WTC11 (cell line): ENCODE measurements at regions not wholly inside any gene's neighbourhood (a gene's known extent, or its start where the extent isn't known, plus 50 kb on each side); places are given as distances from the start of the nearest gene placed in this dataset.

Experiments used
- CDX4 ChIP-seq: fragments of 250-450 bp; sonication (Bioruptor Pico); IDR thresholded peaks from 2 replicates; pipeline ENCODE4 v1.9.0; 2021; ENCODE audit warnings: moderate library complexity, mild to moderate bottlenecking, inconsistent platforms, borderline replicate concordance
- E2F1 ChIP-seq: sonication (generic); formaldehyde crosslinking; IDR thresholded peaks from 2 replicates; pipeline ENCODE4 v1.8.0; 2022; ENCODE audit warnings: mild to moderate bottlenecking, missing genetic modification reagents
- E2F5 ChIP-seq: sonication (generic); formaldehyde crosslinking; IDR thresholded peaks from 2 replicates; pipeline ENCODE4 v1.8.1; 2022; ENCODE audit warnings: mild to moderate bottlenecking, moderate library complexity, missing genetic modification reagents
- ETV6 ChIP-seq: sonication (generic); formaldehyde crosslinking; IDR thresholded peaks from 2 replicates; pipeline ENCODE4 v1.8.1; 2022; ENCODE audit warnings: mild to moderate bottlenecking, missing genetic modification reagents
- KAT7 ChIP-seq: sonication (generic); formaldehyde crosslinking; IDR thresholded peaks from 2 replicates; pipeline ENCODE4 v1.8.1; 2023; ENCODE audit warnings: missing genetic modification reagents, mild to moderate bottlenecking, borderline replicate concordance
- SMAD4 ChIP-seq: sonication (generic); formaldehyde crosslinking; IDR thresholded peaks from 2 replicates; pipeline ENCODE4 v1.8.0; 2022; ENCODE audit warnings: mild to moderate bottlenecking, missing genetic modification reagents
- ZMAT4 ChIP-seq: fragments of 250-450 bp; sonication (Bioruptor Pico); IDR thresholded peaks from 2 replicates; pipeline ENCODE4 v1.9.0; 2021; ENCODE audit warnings: mild to moderate bottlenecking
- ZNF121 ChIP-seq: sonication (generic); formaldehyde crosslinking; IDR thresholded peaks from 2 replicates; pipeline ENCODE4 v1.8.0; 2023; ENCODE audit warnings: missing genetic modification reagents
- TF ChIP-seq, protein P1 (sequence below): fragments of 200-600 bp; IDR thresholded peaks from 2 replicates; pipeline ENCODE4 v1.8.0; 2022; ENCODE audit warnings: antibody characterized with exemption
- TF ChIP-seq, protein P2 (sequence below): sonication (generic); formaldehyde crosslinking; IDR thresholded peaks from 2 replicates; pipeline ENCODE4 v1.8.1; 2022; ENCODE audit warnings: low read depth, mild to moderate bottlenecking, moderate library complexity, missing genetic modification reagents, borderline replicate concordance

DNA sequence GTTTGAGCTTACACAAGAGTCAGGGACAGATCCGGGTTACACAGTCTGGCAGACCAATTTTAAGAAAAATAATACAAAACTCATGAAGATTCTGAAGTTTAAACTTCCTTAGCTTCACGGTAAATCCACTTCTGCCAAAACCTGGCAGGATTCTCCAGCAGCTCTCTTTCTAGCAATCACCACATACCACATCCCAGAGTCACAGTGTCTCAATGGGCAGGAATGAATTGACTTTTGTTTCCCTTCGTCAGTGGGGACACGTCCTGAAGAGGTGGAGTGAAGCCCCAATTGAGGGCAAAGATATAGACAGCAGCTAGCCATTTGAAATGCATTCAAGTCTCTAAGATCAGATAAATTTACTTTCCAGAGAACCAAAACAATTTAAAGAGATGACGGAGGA is 117.1 kb upstream of the ARHGAP5 start:
- TF ChIP-seq SMAD4 (CRISPR knock-in tag) = no peak
- TF ChIP-seq, protein P1, sequence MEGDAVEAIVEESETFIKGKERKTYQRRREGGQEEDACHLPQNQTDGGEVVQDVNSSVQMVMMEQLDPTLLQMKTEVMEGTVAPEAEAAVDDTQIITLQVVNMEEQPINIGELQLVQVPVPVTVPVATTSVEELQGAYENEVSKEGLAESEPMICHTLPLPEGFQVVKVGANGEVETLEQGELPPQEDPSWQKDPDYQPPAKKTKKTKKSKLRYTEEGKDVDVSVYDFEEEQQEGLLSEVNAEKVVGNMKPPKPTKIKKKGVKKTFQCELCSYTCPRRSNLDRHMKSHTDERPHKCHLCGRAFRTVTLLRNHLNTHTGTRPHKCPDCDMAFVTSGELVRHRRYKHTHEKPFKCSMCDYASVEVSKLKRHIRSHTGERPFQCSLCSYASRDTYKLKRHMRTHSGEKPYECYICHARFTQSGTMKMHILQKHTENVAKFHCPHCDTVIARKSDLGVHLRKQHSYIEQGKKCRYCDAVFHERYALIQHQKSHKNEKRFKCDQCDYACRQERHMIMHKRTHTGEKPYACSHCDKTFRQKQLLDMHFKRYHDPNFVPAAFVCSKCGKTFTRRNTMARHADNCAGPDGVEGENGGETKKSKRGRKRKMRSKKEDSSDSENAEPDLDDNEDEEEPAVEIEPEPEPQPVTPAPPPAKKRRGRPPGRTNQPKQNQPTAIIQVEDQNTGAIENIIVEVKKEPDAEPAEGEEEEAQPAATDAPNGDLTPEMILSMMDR = no peak
- TF ChIP-seq ZMAT4 (CRISPR knock-in tag) = no peak
- TF ChIP-seq, protein P2, sequence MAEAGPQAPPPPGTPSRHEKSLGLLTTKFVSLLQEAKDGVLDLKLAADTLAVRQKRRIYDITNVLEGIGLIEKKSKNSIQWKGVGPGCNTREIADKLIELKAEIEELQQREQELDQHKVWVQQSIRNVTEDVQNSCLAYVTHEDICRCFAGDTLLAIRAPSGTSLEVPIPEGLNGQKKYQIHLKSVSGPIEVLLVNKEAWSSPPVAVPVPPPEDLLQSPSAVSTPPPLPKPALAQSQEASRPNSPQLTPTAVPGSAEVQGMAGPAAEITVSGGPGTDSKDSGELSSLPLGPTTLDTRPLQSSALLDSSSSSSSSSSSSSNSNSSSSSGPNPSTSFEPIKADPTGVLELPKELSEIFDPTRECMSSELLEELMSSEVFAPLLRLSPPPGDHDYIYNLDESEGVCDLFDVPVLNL (CRISPR knock-in tag) = no peak
- TF ChIP-seq E2F1 (CRISPR knock-in tag) = no peak
- TF ChIP-seq E2F5 (CRISPR knock-in tag) = no peak
- no peak for TF ChIP-seq KAT7
- no peak for TF ChIP-seq CDX4 (CRISPR knock-in tag)
- no peak for TF ChIP-seq ZNF121 (CRISPR knock-in tag)
- no peak for TF ChIP-seq ETV6 (CRISPR knock-in tag)
